ENCODE measurements at regions not wholly inside any gene's neighbourhood (a gene's known extent, or its start where the extent isn't known, plus 50 kb on each side); places are given as distances from the start of the nearest gene placed in this dataset.

- H3K4me1 ChIP-seq, result peaks cover 40% of the 10 kb centered on the region
- Mint-ChIP-seq H3K4me1 (ENCODE audit: low read depth, unreplicated experiment) (peaks cover 39% of the 10 kb centered on the region), H3K4me3 (ENCODE audit: unreplicated experiment) (no peak overlapping the region), H3K9me3 (ENCODE audit: unreplicated experiment) (peaks cover 7% of the 10 kb centered on the region), H3K36me3 (ENCODE audit: insufficient read depth, unreplicated experiment) (peaks cover 9% of the 10 kb centered on the region), H3K27ac (ENCODE audit: unreplicated experiment) (no peak overlapping the region), H3K27me3 (ENCODE audit: insufficient read depth, unreplicated experiment) (no peaks in the 10 kb centered on the region)
- H3K9me3 ChIP-seq, result no peaks in the 10 kb centered on the region
- H3K4me3 ChIP-seq (ENCODE audit: low read depth, low read length), result no peak overlapping the region
- CTCF ChIA-PET, result no interaction called here
- POLR2A ChIA-PET, result no interaction called here
- no TSS peak for BruUV-seq (replicated peaks)
- no peaks in the 10 kb centered on the region for H3K27me3 ChIP-seq (replicated peaks; ENCODE audit: control insufficient read depth, insufficient read depth, low read length)
- DNase-seq, result no peak
- H3K36me3 ChIP-seq (ENCODE audit: control insufficient read depth, insufficient read depth, low read length), result no peaks in the 10 kb centered on the region
- TF ChIP-seq CTCF (IDR thresholded peaks at IDR 0.05; ENCODE audit: insufficient read depth in 1 of 2, low read depth in 1 of 2, low read length in 1 of 2, severe bottlenecking in 1 of 2, unreplicated experiment in 1 of 2), result no peak
- intact Hi-C loops (cut with micrococcal nuclease; ENCODE audit: unreplicated experiment), result no loop called here
Observed at GRCh38 chr2:200217320-200217719, 89.2 kb upstream of the SPATS2L start.

- no peak overlapping the region for H3K4me3 ChIP-seq (ENCODE audit: low read depth, low read length)
- H3K27ac Mint-ChIP-seq (ENCODE audit: unreplicated experiment), result peak overlapping the region; percentile 68
- DNase-seq, result peak in 1 of 2 experiments; percentile 15
- ChIA-PET CTCF (no interaction called here), POLR2A (no interaction called here)
- no peak for TF ChIP-seq CTCF (IDR thresholded peaks at IDR 0.05; ENCODE audit: insufficient read depth in 1 of 2, low read depth in 1 of 2, low read length in 1 of 2, severe bottlenecking in 1 of 2, unreplicated experiment in 1 of 2)
- no TSS peak for BruUV-seq (replicated peaks)
- H3K36me3 Mint-ChIP-seq (ENCODE audit: insufficient read depth, unreplicated experiment), result peaks cover 9% of the 10 kb centered on the region
- peak overlapping the region; percentile 27 for H3K4me3 Mint-ChIP-seq (ENCODE audit: unreplicated experiment)
- H3K36me3 ChIP-seq (ENCODE audit: control insufficient read depth, insufficient read depth, low read length), result no peaks in the 10 kb centered on the region
- intact Hi-C loops (cut with micrococcal nuclease; ENCODE audit: unreplicated experiment), result no loop called here
- peaks cover 49% of the 10 kb centered on the region for H3K4me1 ChIP-seq
- peaks cover 38% of the 10 kb centered on the region for H3K4me1 Mint-ChIP-seq (ENCODE audit: low read depth, unreplicated experiment)
- no peaks in the 10 kb centered on the region for H3K27me3 Mint-ChIP-seq (ENCODE audit: insufficient read depth, unreplicated experiment)
- H3K27me3 ChIP-seq (replicated peaks; ENCODE audit: control insufficient read depth, insufficient read depth, low read length), result no peaks in the 10 kb centered on the region
- no peaks in the 10 kb centered on the region for H3K9me3 ChIP-seq
- peaks cover 13% of the 10 kb centered on the region for H3K9me3 Mint-ChIP-seq (ENCODE audit: unreplicated experiment)
Observed at GRCh38 chr2:200218645-200219044, 87.8 kb upstream of the SPATS2L start.

- intact Hi-C loops (cut with micrococcal nuclease; ENCODE audit: unreplicated experiment), result loop anchor here (2.0 to 5.0 kb wide), 3 partner anchors 51 to 263 kb away; no protein-coding TSS in a partner anchor
- peak overlapping the region; percentile 68 for H3K27ac Mint-ChIP-seq (ENCODE audit: unreplicated experiment)
- H3K4me3 ChIP-seq (ENCODE audit: low read depth, low read length), result no peak overlapping the region
- H3K36me3 ChIP-seq (ENCODE audit: control insufficient read depth, insufficient read depth, low read length), result no peaks in the 10 kb centered on the region
- BruUV-seq (replicated peaks), result no TSS peak
- H3K36me3 Mint-ChIP-seq (ENCODE audit: insufficient read depth, unreplicated experiment), result peaks cover 9% of the 10 kb centered on the region
- no peak overlapping the region for H3K4me3 Mint-ChIP-seq (ENCODE audit: unreplicated experiment)
- no peaks in the 10 kb centered on the region for H3K27me3 ChIP-seq (replicated peaks; ENCODE audit: control insufficient read depth, insufficient read depth, low read length)
- H3K4me1 ChIP-seq, result peaks cover 50% of the 10 kb centered on the region
- ChIA-PET POLR2A (interaction anchor here (0.7 kb wide), 1 partner anchor 86 kb away, joined by 10 read pairs; no protein-coding TSS in a partner anchor), CTCF (interaction anchor here (1.0 kb wide), 1 partner anchor 93 kb away, joined by 3 read pairs; no protein-coding TSS in a partner anchor)
- no peaks in the 10 kb centered on the region for H3K27me3 Mint-ChIP-seq (ENCODE audit: insufficient read depth, unreplicated experiment)
- DNase-seq, result no peak
- H3K9me3 ChIP-seq, result no peaks in the 10 kb centered on the region
- H3K4me1 Mint-ChIP-seq (ENCODE audit: low read depth, unreplicated experiment), result peaks cover 44% of the 10 kb centered on the region
- H3K9me3 Mint-ChIP-seq (ENCODE audit: unreplicated experiment), result peaks cover 22% of the 10 kb centered on the region
- TF ChIP-seq CTCF (IDR thresholded peaks at IDR 0.05; ENCODE audit: insufficient read depth in 1 of 2, low read depth in 1 of 2, low read length in 1 of 2, severe bottlenecking in 1 of 2, unreplicated experiment in 1 of 2), result no peak
Observed at GRCh38 chr2:200219309-200220113, 87.0 kb upstream of the SPATS2L start.

Measured in Caco-2 (cell line).